Astrocyte (in vitro differentiated cells and primary cell): ENCODE measurements at regions not wholly inside any gene's neighbourhood (a gene's known extent, or its start where the extent isn't known, plus 50 kb on each side); places are given as distances from the start of the nearest gene placed in this dataset.

Experiments
- CTCF ChIP-seq: IDR thresholded peaks from 2 replicates; pipeline ENCODE4 v1.5.1; 2011; ENCODE audit warnings: low read depth, mild to moderate bottlenecking, inconsistent platforms, low read length, moderate library complexity; ENCODE audit not compliant: insufficient read depth
- EZH2 ChIP-seq: IDR thresholded peaks from 2 replicates; pipeline ENCODE4 v1.6.1; 2012; ENCODE audit warnings: mild to moderate bottlenecking, low read length, inconsistent platforms; ENCODE audit not compliant: insufficient read depth

- TF ChIP-seq CTCF (peak; percentile 69), EZH2 (no peak)
These were observed 94.4 kb upstream of the PLEKHG7 start for GRCh38 chr12:92608151-92609091.
